ENCODE measurements at regions not wholly inside any gene's neighbourhood (a gene's known extent, or its start where the extent isn't known, plus 50 kb on each side); places are given as distances from the start of the nearest gene placed in this dataset.

DNA sequence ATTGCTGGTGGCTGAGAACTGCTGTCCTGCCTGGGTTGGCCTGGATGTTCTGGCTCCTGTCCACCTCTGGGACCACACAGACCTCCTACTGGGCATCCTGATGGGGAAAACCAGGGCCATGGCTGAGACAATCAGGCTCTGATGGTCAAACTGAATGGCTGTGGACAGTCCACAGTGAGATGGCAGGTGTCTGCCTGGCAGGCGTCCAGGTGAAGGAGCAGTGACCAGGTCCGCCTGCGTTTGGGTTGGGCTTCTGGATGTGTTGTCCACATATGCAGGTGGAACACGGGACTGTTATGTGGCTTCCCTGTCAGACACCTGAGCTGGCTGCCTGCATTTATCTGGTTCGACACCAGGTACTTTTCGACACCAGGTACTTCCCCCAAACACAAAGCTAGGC, 241.7 kb downstream of the BUB3 start:
- Histone ChIP-seq H3K27me3 (ENCODE audit: insufficient read depth, poor library complexity, severe bottlenecking) (no peaks in the 10 kb centered on the region), H3K4me1 (ENCODE audit: insufficient read depth, poor library complexity, severe bottlenecking) (no peaks in the 10 kb centered on the region), H3K4me3 (ENCODE audit: severe bottlenecking) (no peak overlapping the region), H3K27ac (ENCODE audit: poor library complexity, severe bottlenecking) (no peak overlapping the region), H3K36me3 (ENCODE audit: low read depth) (no peaks in the 10 kb centered on the region), H3K9me3 (ENCODE audit: severe bottlenecking) (no peaks in the 10 kb centered on the region)
- DNase-seq (ENCODE audit: low spot score) = no peak
- ATAC-seq (ENCODE audit: low read depth) = no peak
- TF ChIP-seq, protein P1, sequence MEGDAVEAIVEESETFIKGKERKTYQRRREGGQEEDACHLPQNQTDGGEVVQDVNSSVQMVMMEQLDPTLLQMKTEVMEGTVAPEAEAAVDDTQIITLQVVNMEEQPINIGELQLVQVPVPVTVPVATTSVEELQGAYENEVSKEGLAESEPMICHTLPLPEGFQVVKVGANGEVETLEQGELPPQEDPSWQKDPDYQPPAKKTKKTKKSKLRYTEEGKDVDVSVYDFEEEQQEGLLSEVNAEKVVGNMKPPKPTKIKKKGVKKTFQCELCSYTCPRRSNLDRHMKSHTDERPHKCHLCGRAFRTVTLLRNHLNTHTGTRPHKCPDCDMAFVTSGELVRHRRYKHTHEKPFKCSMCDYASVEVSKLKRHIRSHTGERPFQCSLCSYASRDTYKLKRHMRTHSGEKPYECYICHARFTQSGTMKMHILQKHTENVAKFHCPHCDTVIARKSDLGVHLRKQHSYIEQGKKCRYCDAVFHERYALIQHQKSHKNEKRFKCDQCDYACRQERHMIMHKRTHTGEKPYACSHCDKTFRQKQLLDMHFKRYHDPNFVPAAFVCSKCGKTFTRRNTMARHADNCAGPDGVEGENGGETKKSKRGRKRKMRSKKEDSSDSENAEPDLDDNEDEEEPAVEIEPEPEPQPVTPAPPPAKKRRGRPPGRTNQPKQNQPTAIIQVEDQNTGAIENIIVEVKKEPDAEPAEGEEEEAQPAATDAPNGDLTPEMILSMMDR (IDR thresholded peaks at IDR 0.05; ENCODE audit: poor library complexity, severe bottlenecking) = no peak

DNA sequence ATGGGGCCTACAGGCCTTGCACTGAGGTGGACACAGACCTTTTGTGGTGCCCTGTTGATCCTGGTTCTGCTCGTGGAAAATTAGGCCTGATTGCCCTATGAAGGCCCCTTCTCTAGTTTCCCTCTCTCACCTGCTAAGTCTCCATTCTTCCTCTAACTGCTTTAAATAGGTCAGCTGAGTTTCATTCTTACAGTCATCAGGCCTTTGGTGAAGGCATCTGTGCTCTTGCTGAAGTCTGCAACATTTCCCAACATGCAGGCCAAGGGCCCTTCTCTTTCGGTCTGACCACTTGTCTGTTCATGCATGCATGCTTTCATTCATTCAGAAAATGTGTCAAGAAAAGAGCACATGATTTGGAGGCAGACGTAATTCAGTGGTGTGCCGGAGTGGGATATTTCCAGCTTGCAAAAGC, 244.0 kb downstream of the BUB3 start:
- ATAC-seq (ENCODE audit: low read depth) = no peak
- H3K36me3 ChIP-seq (ENCODE audit: low read depth) = no peaks in the 10 kb centered on the region
- no peaks in the 10 kb centered on the region for H3K4me1 ChIP-seq (ENCODE audit: insufficient read depth, poor library complexity, severe bottlenecking)
- no peak overlapping the region for H3K27ac ChIP-seq (ENCODE audit: poor library complexity, severe bottlenecking)
- no peaks in the 10 kb centered on the region for H3K9me3 ChIP-seq (ENCODE audit: severe bottlenecking)
- no peak for DNase-seq (ENCODE audit: low spot score)
- no peaks in the 10 kb centered on the region for H3K27me3 ChIP-seq (ENCODE audit: insufficient read depth, poor library complexity, severe bottlenecking)
- TF ChIP-seq, protein P1 (IDR thresholded peaks at IDR 0.05; ENCODE audit: poor library complexity, severe bottlenecking) = no peak
- H3K4me3 ChIP-seq (ENCODE audit: severe bottlenecking) = no peak overlapping the region

DNA sequence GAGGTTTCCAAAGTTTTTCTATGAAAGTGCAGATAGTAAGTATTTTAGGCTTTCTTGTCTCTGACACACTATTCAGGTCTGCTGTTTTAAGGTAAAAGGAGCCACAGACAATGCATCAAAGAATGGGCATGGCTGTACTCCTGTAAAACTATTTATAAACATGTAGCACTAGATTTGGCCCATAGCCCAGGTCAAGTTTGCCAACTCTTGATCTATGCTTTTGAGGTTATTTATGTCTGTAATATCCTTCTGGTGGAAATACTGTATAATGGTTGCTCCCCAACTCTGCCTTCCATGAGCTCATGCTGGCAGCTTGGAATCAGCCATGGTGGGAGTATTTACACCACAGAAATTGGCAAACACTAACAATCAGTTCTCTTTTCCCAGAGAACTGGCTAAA, 244.6 kb downstream of the BUB3 start:
- no peak overlapping the region for H3K4me3 ChIP-seq (ENCODE audit: severe bottlenecking)
- no peaks in the 10 kb centered on the region for H3K4me1 ChIP-seq (ENCODE audit: insufficient read depth, poor library complexity, severe bottlenecking)
- no peak overlapping the region for H3K27ac ChIP-seq (ENCODE audit: poor library complexity, severe bottlenecking)
- TF ChIP-seq, protein P1 (IDR thresholded peaks at IDR 0.05; ENCODE audit: poor library complexity, severe bottlenecking) = no peak
- H3K9me3 ChIP-seq (ENCODE audit: severe bottlenecking) = no peaks in the 10 kb centered on the region
- no peaks in the 10 kb centered on the region for H3K36me3 ChIP-seq (ENCODE audit: low read depth)
- no peak for DNase-seq (ENCODE audit: low spot score)
- H3K27me3 ChIP-seq (ENCODE audit: insufficient read depth, poor library complexity, severe bottlenecking) = no peaks in the 10 kb centered on the region
- ATAC-seq (ENCODE audit: low read depth) = no peak

DNA sequence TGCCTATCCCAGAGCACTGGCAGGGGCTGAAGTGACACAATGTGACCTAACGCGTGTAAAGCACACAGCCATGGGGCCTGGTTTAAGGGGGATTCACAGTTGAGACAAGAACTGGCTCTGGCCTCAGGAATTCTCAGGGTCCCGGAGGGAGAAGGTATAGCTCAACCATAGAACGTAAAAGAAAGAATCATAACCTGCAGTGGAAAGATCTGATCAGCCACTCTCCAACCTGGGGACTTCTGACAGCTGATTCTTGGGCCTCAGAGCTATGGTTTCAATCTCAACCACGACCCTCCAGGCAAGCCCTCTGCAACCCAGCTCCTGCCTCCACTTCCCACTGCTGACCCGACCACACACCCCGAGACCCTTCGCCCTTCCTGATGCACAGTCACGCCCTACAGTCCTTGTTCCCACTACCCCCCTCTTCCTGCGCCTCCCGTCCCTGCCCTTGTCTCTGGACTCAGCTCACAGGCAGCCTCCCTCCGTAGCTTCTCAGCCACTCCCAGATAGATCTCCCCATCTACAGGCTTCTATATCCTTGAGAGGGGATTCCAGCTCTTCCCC, 245.2 kb downstream of the BUB3 start:
- H3K9me3 ChIP-seq (ENCODE audit: severe bottlenecking) = no peaks in the 10 kb centered on the region
- no peak overlapping the region for H3K4me3 ChIP-seq (ENCODE audit: severe bottlenecking)
- ATAC-seq (ENCODE audit: low read depth) (no peak), DNase-seq (ENCODE audit: low spot score) (no peak)
- no peaks in the 10 kb centered on the region for H3K4me1 ChIP-seq (ENCODE audit: insufficient read depth, poor library complexity, severe bottlenecking)
- H3K27me3 ChIP-seq (ENCODE audit: insufficient read depth, poor library complexity, severe bottlenecking) = no peaks in the 10 kb centered on the region
- no peak overlapping the region for H3K27ac ChIP-seq (ENCODE audit: poor library complexity, severe bottlenecking)
- TF ChIP-seq, protein P1 (IDR thresholded peaks at IDR 0.05; ENCODE audit: poor library complexity, severe bottlenecking) = no peak
- H3K36me3 ChIP-seq (ENCODE audit: low read depth) = no peaks in the 10 kb centered on the region

DNA sequence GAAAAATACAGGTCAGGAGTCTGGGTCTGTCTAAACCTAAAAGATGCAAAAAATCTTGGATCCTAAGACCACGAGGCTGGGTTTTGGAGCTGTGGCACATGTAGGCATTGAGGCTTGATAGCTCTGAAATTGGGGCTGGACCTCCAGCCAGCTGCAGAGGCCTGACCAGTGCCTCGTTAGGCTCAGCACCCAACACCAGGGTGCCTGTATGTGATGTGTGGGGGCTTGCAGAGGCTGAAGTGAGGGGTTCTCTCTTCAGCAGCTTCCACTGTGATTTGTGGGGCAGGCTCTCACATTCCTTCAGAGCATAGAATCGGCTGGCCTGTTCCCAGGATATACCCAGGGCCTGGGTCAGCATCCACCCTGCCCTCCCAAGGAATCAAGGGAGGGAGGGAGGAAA, 247.8 kb downstream of the BUB3 start:
- Histone ChIP-seq H3K4me1 (ENCODE audit: insufficient read depth, poor library complexity, severe bottlenecking) (no peaks in the 10 kb centered on the region), H3K36me3 (ENCODE audit: low read depth) (no peaks in the 10 kb centered on the region), H3K4me3 (ENCODE audit: severe bottlenecking) (no peak overlapping the region), H3K27ac (ENCODE audit: poor library complexity, severe bottlenecking) (no peak overlapping the region), H3K27me3 (ENCODE audit: insufficient read depth, poor library complexity, severe bottlenecking) (no peaks in the 10 kb centered on the region), H3K9me3 (ENCODE audit: severe bottlenecking) (no peaks in the 10 kb centered on the region)
- DNase-seq (ENCODE audit: low spot score) (no peak), ATAC-seq (ENCODE audit: low read depth) (no peak)
- TF ChIP-seq, protein P1 (IDR thresholded peaks at IDR 0.05; ENCODE audit: poor library complexity, severe bottlenecking) = no peak
